G401.6 (cell line): ENCODE measurements at regions not wholly inside any gene's neighbourhood (a gene's known extent, or its start where the extent isn't known, plus 50 kb on each side); places are given as distances from the start of the nearest gene placed in this dataset.

ENCODE experiments used
- FAIRE-seq: peaks from 2 replicates; lab custom pipeline; 2012; peaks lifted over from hg19 to GRCh38; lab: Jason Lieb, UNC

DNA sequence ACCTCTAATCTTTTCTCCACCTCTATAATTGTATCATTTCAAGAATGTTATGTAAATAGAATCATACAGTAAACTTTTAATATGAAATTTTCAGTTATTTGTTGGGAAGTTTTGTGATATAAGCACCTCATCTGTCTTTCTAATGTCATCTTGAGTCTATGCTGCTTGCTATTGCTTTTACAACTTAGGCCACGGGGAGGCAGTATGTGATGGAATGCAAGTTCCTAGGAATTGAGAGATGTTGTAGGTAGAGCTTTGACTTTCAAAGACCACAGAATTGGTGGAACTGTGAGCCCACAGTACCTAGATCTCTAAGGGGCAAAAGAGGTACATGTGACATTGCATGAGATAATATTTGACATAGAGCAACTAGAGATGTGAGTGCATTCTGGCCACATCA, 328.3 kb downstream of the MFSD1 start:
- FAIRE-seq = no peak

DNA sequence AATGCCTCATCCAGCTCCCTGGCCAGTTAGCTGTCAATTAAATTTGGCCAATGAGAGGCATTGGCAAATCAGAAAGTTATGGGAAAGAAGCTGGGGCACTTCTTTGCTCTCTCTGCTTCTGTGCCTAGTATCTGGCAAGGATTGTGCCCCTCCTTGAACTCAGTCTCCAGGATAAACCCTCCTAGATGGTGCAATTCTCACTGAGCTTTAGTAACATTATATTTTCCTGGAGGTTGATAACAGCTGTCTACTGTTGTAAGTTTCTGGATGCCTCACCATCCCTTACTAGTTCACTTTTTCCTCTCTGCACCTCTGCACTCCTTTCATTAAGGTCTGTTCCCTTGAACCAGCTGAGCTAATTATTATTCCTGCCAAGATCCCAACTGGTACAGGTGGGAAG, 329.5 kb downstream of the MFSD1 start:
- FAIRE-seq = no peak

DNA sequence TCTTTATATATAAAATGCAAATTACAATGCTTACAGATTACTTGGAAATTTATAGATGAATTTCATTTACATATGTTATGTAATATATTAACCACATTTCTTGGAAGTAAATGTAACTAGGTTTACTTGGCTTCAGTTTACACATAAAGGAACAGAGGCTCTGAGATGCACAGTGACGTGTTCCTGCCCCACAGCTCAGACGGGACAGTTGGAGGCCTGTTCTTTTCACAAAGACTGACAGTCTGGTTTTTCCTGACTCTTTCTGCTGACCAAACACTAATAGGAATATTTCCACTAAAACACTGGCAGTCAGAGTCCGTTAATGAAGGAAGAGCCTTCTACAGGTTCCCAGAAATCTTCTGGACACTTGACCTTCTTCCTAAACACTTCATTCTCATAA, 336.1 kb downstream of the MFSD1 start:
- FAIRE-seq = no peak

DNA sequence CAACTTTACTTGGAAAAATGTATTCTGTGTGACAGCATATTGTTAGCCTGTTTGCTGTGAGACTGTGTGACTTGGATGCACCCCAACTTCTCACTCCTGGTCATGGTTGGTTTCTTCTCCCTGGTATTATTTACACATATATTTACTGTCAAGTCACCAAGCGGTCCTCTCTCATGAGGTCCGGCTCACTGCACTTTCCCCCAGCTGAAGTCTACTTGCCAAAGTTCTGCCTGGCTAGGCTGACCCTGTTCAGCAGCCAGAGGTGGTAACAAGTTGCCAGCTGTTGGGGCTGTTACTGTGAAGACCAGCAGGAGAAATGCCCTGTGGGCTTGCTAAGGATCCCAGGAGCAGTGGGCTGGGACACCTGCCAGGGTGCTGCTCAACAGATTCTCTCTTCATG, 337.5 kb downstream of the MFSD1 start:
- FAIRE-seq = no peak

DNA sequence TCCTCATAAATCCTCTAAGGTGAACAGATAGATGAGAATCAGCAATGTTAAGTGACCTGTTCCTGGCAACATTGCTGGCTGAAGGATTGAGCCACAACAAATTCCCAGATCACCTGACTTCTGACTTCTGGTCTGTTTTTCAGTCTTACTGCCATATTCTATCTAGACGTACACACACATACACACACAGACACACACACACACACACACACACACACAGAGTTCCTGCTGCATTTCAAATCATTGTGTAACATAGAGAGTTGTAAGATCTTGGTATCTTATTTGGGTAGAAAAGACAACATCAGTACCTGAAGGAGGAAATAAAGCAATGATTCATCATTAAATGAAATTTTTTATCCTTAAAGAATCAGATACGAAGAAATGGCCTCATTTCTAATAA, 342.6 kb downstream of the MFSD1 start:
- no peak for FAIRE-seq

DNA sequence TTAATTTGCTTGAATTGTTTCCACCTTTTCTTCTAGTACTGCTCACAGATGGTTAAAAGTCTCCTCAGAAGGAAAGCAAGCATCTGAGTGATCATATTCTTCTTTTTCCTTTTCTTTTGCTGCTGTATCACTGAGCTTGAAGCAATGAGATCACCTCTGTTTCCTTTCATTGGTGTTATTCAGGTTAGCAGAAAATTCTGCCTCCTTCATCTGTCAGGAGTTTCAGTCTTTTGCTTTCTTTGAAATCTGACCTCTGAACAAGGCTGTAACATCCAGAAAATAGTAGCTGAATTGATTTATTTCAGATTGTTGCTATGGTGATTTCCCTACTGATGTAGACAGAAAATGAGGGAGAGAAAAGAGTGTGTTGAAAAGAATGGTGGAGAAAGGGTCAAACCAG, 343.0 kb downstream of the MFSD1 start:
- no peak for FAIRE-seq

DNA sequence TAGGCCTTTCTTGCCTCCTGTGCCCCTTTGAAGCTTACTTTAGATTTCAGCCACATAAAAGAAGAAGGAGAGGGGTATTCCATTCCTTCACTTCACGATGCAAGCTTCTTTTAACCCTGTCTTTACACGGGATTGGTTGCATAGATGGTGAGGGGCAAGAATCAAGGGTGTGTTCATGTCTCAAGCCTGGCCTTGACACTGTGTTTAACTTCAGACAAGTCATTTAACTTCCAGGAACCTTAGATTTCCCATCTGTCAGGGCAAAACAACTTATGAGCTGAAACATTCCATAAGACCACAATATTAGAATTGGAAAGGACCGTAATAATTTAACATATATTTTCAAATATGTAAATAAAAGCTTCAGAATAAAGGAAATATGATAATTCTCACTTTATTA, 344.5 kb downstream of the MFSD1 start:
- no peak for FAIRE-seq

DNA sequence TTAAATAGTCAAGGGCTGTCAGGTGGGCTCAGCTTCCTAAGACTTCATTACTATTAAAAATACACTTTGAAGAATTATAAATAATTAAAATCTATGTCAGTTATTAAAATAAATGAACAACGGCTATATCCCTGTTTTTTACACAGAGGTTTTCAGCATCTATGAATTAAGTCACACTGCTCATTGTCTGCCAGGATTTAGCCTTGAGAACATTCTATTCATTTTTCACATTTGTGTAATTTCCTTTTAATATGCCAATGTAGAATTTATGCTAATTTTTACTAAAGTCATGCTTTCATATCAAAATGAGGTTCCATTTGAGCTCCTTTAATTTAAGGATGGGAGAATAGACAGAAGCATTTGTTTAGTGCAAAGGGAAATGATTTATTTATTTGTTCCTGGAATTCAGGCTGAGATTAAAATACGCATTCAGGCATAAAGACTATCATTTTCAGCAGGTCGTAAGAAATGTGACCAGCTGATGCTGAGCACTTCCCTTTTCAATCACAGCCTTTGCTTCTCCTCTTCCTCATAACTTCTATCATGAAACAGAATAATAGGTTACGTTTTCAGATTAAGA, 345.1 kb downstream of the MFSD1 start:
- FAIRE-seq = no peak

DNA sequence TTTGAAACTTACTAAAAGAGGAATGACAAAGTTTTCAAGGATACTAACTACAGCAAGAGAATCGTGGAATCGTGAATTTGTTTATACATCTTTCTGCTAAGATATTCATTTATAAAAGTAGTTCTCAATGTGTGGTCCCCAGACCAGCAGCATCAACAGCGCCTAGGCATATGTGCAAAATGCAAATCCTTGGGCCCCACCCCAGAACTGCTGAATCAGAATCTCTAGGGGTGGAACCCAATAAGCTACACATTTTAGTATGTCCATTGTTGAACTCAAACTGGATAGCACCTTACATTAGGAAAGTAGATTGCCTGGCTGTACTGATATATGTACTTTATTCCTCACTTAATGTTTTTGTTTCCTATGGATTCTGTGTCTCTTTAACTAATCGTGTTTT, 346.0 kb downstream of the MFSD1 start:
- no peak for FAIRE-seq

DNA sequence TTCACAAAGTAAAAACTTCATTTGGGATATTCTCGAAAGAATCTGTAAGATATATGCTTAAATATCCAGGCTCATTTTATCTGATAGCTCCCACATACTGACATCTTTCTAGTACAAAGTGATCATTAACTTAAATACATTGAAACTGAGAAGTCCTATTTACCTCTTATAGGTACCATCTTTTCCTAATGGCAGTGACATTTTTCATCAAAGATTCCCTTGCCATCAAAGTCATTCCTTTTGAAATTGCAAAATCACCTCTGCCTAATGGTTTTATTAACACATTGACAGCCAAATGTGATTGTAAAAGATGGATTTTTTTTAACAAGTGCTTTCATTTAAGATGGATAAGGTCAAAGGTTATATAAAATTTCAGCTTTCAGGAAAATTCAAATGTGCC, 346.6 kb downstream of the MFSD1 start:
- FAIRE-seq = no peak

DNA sequence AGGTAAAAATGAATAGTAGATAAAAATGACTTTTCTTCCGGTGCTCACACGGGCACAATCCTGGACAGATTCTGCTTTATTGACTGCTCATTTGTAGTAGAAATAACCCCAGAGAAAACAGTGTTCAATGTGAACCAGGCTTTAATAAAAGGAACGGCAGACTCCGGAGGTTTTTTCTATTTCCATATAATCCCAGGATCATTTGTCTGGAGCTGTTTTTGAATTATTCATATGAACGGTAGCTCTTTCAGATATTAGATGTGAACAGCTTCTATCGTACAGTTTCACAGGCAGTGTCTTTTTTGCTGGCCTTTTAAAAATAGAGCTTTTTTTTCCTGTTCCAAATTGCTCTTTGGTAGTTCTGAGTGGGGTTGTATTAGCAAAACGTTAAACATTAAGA, 347.3 kb downstream of the MFSD1 start:
- FAIRE-seq = no peak

DNA sequence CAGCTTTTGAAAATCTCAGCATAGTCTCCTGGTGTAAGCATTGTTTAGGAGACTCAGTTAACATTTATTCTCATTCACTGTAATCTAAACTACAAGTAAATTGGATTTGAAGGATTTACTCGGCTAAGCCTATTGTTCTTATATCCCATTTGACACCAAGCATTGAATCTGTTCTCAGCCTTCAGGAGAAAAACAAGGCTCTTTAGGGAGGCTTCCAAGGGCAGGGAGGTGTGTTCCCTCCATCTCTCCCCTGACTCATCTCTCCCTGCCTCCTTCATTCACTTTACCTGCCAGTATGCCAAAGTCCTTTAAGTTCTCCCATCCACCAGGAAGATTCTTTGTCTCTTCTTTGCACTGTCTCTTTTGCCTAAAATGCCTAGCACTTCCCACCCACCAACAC, 347.8 kb downstream of the MFSD1 start:
- FAIRE-seq = no peak

DNA sequence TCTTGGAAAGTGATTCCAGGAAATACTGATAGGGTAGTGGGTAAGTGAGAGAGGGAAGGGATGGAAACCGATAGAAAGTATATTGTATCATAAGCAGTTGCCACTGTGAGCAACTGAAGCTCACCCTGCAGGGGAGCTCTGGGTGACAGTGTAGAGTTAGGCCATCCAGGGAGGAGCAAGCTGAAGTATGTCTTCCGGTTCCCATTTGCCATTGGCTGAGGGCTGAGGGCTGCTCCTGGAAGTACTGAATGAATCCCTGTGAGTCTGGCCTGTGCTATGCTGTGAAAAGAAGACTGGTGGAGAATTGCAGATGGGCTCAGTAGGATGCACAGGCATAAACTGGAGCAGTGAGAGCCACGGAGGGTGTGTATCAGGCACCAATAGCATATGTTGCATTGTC, 348.3 kb downstream of the MFSD1 start:
- no peak for FAIRE-seq

DNA sequence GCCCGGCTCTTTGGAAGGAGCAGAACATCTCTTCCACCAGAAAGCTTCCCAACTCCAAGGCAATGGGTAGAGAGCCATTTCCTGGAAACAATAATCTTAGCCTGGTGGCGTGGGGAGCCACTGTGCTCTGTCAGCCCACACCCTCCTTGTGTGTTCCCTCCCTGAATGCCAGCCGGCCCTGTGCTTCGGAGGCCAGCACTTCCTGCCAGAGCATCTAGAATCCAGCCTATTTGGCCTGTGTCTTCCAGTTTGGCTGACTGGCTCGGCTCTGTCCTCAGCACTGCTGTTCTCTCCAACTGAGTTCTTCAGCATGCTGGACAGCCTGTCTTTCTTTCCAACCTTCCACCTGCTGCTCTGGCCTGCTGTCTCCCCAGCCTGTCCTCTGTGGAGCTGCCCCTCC, 349.3 kb downstream of the MFSD1 start:
- no peak for FAIRE-seq

DNA sequence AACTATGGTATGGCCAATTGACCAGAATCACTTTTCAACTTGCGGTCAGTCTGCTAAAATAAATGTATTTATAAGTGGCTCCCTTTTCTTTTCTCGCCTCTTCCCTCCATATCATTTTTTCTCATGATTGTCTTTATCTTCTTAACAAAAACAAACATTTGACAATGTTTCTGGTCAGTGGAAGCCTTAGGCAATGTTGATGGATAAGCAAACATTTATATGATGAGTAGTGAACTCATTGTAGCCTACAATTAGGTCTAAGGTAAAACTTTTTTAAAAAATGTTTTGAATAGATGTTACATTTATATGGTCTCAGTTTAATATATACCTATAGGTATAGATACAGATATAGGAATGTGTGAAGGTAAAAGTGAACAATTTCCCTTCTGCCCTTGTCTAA, 355.4 kb downstream of the MFSD1 start:
- no peak for FAIRE-seq

DNA sequence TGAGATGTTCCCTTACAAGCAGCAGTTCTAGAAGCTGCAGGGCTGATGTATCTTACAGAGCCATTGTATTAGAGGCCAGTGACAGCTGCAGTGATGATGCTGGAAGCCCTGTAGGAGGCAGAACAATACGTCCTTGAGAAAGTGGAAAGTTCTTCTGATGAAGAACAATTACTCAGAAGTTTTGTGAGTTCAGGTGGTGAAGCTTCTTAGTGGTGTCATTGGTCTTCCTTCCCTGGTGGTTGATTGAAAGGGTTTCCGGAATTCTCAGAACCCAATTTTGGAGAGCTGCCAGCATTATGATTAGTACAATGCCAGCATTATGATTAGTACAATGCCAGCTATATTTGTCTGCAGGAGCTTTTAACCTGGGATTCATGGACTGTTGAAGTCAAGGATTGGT, 356.4 kb downstream of the MFSD1 start:
- FAIRE-seq = no peak

DNA sequence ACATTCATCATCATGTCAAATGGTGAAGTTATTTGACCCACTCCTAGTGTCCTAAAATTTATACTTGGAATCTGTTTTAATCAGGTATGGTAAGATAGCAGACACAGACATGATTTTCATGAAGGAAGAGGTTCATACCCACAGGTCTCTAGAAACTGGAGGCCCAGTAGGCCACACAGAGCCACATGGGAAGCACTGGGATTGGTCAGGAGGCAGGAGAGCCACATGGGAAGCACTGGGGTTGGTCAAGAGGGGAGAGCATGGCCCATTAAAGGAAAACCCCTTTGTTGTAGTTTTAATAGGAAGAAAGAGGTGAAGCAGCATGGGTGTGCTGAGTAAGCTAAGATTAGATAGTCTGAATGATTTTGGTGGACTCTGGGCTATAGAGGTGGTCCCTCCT, 356.9 kb downstream of the MFSD1 start:
- FAIRE-seq = no peak

DNA sequence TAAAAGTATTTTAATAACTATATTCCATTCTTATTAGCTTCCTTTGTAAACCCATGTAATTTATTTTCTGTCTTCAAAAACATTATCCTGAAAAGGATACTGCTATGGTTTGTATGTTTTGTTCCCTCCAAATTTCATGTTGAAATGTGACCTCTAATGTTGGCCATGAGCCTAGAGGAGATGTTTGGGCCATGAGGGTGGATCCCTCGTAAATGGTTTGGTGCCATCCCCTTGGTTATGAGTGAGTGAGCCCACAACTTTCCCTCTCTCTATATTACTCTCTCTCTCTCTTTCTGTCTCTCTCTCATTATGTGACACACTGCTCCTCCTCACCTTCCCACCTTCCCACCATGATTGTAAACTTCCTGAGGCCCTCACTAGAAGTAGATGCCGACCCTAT, 357.7 kb downstream of the MFSD1 start:
- FAIRE-seq = no peak

DNA sequence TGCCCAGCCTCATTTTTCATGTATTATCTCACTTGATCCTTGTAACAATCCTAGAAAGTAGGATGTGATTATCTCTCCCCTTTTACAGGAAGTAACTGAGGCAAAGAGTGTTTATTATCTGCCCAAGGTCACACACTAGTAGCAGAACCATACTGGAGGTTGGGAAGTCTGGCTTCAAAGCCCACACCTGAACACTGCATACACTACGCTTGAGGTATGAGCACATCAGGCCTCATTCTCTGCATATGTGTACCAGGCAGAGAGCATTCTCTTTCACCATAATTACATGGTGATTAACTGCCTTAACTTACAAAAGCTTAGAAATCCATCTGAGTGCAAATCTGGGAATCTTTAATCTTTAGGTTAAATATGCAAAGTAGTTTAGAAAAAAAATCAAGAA, 361.8 kb downstream of the MFSD1 start:
- FAIRE-seq = no peak

DNA sequence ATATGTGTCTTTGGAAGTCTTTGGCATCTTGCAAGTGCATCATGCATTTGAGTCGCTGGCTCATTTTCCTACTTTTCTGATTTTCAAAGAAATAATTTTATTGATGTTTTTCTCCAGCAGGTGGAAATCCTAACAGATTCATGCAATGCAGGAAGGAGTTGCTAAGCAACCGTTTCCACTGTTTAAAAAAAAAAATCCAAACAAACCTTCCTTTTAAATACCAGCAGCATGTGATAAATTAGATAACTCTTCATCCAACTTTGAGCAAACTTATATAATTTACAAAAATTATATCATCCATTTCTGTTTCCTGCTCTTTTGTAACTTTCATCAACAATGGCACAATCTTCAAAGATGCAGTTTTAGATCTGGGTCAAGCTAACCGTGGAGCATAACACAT, 364.1 kb downstream of the MFSD1 start:
- FAIRE-seq = no peak

DNA sequence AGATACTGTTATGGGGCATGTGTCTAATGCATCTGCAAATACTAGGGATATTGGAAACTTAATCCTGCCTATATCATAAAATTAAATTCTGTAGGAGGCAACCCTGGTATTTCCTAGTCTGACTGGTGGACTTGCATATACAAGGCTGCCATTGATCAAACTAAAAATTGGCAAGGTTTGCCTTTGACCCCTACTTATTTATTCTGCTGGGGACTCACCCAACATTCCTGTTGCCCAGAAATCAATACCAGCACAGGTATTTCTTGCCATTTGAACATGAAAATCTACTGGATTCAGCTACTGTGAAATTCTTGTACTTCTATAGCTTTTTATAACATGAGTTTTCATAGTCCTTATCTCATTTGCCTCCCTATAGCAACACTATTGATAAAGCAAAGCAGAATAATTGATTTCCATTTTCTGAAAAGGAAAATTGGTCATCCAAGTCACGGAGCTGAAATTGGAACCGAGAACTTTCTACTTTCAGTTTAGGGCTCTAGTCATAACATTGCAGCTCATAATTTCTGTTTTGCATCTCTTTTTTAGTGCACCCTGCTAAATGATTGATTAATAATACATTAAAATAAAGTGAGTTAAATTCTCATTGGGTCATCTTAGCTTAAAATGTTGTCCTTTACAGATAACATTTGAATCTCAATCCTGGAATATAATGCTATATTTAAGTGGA, 365.2 kb downstream of the MFSD1 start:
- FAIRE-seq = no peak

DNA sequence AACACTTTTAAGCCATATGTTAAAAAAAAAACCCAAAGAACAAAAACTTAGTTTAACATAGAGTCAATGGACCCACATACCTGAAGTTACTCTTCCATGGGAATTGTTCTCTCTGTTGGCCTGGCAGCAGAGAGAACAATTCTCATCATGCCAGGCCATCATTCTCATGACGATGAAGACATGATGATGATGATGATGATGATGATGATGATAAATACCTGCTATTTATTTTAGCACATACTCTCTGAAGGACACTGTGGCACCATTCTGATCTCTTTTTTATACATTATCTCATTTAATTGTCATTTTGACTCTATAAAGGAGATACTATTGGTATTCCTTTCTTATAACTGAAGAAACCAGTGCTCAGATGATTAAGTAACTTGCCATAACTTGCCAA, 366.9 kb downstream of the MFSD1 start:
- no peak for FAIRE-seq

DNA sequence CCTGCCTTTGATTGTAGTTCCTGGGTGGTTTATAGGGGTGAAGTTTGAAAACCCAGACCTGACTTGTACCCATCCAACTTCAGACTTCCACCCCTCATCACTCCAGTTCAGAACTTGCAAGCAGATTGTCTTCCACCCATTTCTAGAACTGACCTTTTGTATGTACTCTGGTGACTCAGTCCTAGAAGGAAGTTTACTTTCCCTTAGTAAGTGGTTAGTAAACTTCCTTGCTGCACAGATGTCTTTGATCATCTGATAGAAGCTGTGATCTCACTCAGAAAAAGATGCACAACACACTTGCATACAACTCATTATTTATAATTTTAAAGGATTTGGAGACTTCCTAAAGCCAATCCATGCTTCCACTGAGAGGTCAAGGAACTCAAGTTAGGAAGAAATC, 368.0 kb downstream of the MFSD1 start:
- FAIRE-seq = no peak

DNA sequence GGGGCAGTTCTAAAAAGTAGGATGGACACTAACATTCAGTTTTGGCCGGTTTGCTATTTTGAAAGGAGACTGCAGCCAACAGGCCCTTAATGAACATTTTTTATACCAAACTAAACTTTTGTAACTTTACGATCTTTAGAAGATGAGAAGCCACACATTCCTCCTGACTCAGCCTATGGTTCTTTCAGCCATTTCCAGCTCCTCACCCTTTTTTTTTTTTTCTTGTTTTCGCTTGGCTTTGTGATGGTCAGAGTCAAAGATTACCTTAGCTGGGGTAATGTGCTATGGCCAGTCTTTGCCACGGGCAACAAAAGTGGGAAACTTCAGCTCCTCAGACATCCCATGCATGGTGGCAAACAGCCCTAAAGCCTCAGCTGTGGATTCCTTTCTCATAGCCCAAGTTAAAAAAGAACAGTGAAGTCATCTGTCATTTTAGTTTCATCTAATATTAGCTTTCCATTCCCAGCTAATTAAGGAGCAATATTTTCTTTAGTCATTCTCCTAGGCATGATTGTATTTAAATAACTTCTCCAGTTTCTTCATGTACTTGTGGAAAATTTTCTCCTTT, 368.7 kb downstream of the MFSD1 start:
- no peak for FAIRE-seq
